Skeletal muscle tissue (tissue), 3 donors: ENCODE measurements at regions not wholly inside any gene's neighbourhood (a gene's known extent, or its start where the extent isn't known, plus 50 kb on each side); places are given as distances from the start of the nearest gene placed in this dataset.
"Not testable (repeated sequence)": the region's sequence is repeated elsewhere in the genome, so short reads cannot be mapped to it uniquely, and the experiment has no call there.

Experiments
- H3K27ac ChIP-seq: one replicate; pipeline ENCODE4 v1.7.0; 2013; ENCODE audit warnings: mild to moderate bottlenecking, low read depth, low read length, inconsistent platforms
- H3K27me3 ChIP-seq, 3 donors: one replicate each; pipeline ENCODE4 v1.7.0; 2013; ENCODE audit warnings: low read length in 3 of 3; ENCODE audit not compliant: control insufficient read depth in 3 of 3, insufficient read depth in 3 of 3
- H3K36me3 ChIP-seq, 3 donors: one replicate each; pipeline ENCODE4 v1.7.0; 2013; ENCODE audit warnings: low read length in 3 of 3; ENCODE audit not compliant: control insufficient read depth in 3 of 3, insufficient read depth in 3 of 3
- H3K4me1 ChIP-seq, 3 donors: one replicate each; pipeline ENCODE4 v1.7.0; 2013; ENCODE audit warnings: low read length in 3 of 3, mild to moderate bottlenecking in 3 of 3; ENCODE audit not compliant: control insufficient read depth in 3 of 3, insufficient read depth in 3 of 3
- H3K4me3 ChIP-seq, 3 donors: one replicate each; pipeline ENCODE4 v1.7.0; 2013; ENCODE audit warnings: low read length in 3 of 3
- H3K9ac ChIP-seq, 3 donors: one replicate each; pipeline ENCODE4 v1.7.0; 2013; ENCODE audit warnings: low read length in 3 of 3, mild to moderate bottlenecking in 3 of 3, moderate library complexity in 2 of 3, low read depth in 1 of 3
- H3K9me3 ChIP-seq, 3 donors: one replicate each; pipeline ENCODE4 v1.7.0; 2013; ENCODE audit warnings: low read length in 3 of 3; ENCODE audit not compliant: control insufficient read depth in 3 of 3
- donor health status: Osteomylitis.

DNA sequence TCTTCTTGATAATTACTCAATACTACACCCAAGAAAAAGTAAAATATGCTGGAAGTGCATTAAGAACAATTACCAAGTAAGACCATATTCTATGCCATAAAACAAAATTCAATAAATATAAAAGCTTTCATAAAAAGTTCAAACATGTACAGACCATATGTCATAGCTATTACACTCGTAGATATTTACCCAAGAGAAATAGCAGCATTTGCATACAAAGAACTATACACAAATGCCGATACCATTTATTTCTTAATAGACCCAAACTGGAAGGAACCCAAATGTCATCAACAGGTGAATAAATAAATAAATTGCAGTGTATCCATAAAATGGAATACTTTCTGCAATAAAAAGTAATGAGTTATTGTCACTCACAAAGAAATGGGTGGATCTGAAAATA, 78.3 kb upstream of the SLC16A7 start:
- Histone ChIP-seq H3K27ac (no peak overlapping the region), H3K9ac (no peak overlapping the region), H3K4me3 (no peak overlapping the region), H3K27me3 (no peaks in the 10 kb centered on the region), H3K36me3 (no peaks in the 10 kb centered on the region), H3K4me1 (no peaks in the 10 kb centered on the region), H3K9me3 (no peaks in the 10 kb centered on the region)

DNA sequence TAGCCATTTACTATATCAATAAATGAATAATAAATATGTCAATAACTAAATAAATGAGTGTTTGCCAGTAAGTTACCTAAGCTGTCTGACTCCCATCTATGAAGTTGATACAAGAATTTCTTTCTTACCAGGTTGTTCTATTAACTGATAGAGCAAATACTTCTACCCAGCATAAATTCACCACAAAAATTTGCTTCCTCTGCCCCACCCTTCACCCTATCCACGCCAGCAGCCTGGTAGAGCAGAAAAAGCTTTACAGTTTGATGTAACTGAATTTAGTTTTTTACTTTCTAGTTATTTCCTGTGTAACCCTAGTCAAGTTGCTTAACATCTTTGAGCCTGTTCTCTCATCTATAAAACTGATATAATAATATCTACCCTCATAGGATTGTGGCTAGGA, 94.9 kb upstream of the SLC16A7 start:
- H3K27me3 ChIP-seq: no peaks in the 10 kb centered on the region
- H3K27ac ChIP-seq: no peak overlapping the region
- no peak overlapping the region for H3K9ac ChIP-seq
- H3K36me3 ChIP-seq: no peaks in the 10 kb centered on the region
- H3K9me3 ChIP-seq: no peaks in the 10 kb centered on the region
- no peaks in the 10 kb centered on the region for H3K4me1 ChIP-seq
- no peak overlapping the region for H3K4me3 ChIP-seq

DNA sequence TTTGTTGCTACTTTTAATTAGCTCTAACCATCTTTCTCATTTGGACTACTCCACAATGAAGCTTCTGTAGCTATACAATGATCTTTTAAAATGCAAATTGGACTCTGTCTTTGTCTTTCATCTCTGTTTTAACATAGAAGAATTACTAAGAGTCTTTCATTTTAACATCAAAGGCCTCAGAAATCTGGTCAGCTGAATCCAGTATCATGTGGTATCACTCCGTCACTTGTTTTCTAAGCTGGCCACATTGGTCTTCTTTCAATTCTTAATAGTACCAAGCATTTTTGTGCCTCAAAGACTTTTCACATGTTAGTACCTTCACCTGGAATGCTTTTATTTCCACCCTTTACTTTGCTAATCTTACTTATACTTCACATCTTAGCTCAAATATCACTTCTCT, 95.5 kb upstream of the SLC16A7 start:
- Histone ChIP-seq H3K27ac (no peak overlapping the region), H3K9ac (no peak overlapping the region), H3K36me3 (no peaks in the 10 kb centered on the region), H3K4me1 (no peaks in the 10 kb centered on the region), H3K4me3 (no peak overlapping the region), H3K27me3 (no peaks in the 10 kb centered on the region), H3K9me3 (no peaks in the 10 kb centered on the region)

DNA sequence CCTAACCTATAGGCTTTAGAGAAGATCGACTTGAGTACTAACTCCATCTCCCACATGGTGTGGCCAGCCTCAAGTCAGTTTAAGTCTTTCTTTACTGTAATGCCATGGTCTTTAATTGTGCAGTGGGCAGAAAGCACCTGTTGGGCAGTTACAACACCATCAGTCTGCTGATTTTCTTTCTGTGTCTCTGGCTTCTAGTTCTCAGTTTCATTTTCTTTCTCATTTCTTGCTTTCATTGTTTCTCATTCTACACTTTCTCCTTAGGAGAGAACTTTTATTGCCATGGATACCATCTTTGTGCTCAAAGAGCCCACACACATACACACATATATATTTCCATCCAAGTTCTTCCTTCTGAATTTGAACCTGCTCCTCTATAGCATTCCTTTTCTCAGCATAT, 96.1 kb upstream of the SLC16A7 start:
- no peaks in the 10 kb centered on the region for H3K27me3 ChIP-seq
- H3K27ac ChIP-seq: no peak overlapping the region

DNA sequence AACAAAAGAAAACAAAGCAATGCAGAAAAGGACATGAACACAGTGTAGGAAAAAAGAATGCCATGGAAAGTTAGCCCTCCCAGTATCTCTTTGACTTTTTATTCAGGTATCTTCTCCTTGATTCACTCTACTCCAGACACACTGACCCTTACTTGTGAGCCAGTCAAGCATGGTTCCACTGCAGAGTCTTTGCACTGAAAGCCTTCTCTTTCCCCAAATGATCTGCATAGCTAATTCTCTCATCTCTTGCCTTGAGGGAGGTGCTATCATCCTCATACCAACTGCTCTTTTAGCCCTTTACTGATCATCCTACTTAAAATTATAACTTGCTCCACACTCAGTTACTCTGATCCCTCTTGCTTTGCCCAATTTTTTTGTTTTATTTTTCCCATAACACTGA, 101.2 kb upstream of the SLC16A7 start:
- no peaks in the 10 kb centered on the region for H3K9me3 ChIP-seq
- no peak overlapping the region for H3K9ac ChIP-seq
- H3K27ac ChIP-seq: no peak overlapping the region
- no peak overlapping the region for H3K4me3 ChIP-seq
- H3K4me1 ChIP-seq: no peaks in the 10 kb centered on the region
- no peaks in the 10 kb centered on the region for H3K27me3 ChIP-seq
- H3K36me3 ChIP-seq: no peaks in the 10 kb centered on the region

More for the DNA sequence above, 96.1 kb upstream of the SLC16A7 start:
- H3K9me3 ChIP-seq: no peaks in the 10 kb centered on the region
- no peaks in the 10 kb centered on the region for H3K4me1 ChIP-seq
- H3K36me3 ChIP-seq: no peaks in the 10 kb centered on the region
- H3K4me3 ChIP-seq: no peak overlapping the region
- no peak overlapping the region for H3K9ac ChIP-seq

DNA sequence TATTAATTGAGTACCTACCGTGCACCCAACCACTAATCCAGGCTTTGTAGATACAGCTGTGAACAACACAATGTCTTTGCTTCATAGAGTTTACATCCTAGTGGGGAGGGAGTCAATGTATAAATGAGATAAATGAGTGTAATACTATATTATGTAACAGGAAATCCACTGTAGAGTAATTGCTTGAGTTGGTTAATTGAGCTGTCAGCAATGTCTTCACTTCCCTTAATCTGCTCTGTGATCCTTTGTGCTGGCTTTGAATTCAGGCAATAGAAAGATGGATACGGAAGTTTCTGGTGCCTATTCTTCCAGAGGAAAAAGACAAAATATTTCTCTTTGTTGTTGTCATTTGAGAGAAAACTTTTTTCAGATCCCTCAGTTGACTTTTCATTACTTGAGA, 104.0 kb upstream of the SLC16A7 start:
- Histone ChIP-seq H3K9ac (no peak overlapping the region), H3K9me3 (no peaks in the 10 kb centered on the region), H3K27ac (no peak overlapping the region), H3K36me3 (no peaks in the 10 kb centered on the region), H3K27me3 (no peaks in the 10 kb centered on the region), H3K4me1 (no peaks in the 10 kb centered on the region), H3K4me3 (no peak overlapping the region)

DNA sequence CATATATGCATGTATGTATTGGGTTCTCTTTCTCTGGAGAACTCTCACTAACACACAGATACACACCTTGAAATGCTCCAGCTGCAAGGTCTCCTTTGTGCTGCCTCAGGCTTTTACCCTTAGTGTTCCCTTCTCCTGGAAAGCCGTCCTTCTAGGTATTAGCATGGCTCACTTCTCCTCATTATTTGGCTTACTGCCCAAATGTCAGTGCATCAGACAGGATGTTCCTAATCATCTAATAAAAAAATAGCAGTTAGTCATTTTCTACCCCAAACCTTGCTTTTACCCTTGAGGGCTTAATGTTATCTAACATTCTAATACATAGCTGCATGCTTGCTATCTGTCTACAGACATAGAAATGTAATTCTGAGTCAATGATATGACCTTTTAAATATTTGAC, 109.0 kb upstream of the SLC16A7 start:
- Histone ChIP-seq H3K4me3 (no peak overlapping the region), H3K4me1 (no peaks in the 10 kb centered on the region), H3K27ac (no peak overlapping the region), H3K36me3 (no peaks in the 10 kb centered on the region), H3K27me3 (no peaks in the 10 kb centered on the region), H3K9me3 (no peaks in the 10 kb centered on the region), H3K9ac (no peak overlapping the region)

DNA sequence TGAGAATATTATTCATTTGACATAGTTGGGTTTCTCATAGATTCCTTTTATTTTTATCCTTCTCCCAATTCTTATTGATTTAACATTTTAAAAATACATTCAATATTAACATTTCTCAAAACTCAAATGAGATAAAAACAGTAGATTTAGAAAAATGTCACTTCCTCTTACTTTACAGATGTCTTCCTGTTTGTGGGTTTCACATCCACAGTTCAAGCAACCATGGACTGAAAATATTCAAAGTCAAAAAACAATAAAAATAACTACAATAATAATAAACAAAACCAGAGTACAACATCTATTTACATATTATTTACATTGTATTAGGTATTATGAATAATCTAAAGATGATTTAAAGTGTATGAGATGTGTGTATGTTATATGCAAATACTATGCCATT, 111.3 kb upstream of the SLC16A7 start:
- H3K4me1 ChIP-seq: no peaks in the 10 kb centered on the region
- H3K9ac ChIP-seq: no peak overlapping the region
- no peaks in the 10 kb centered on the region for H3K36me3 ChIP-seq
- H3K27me3 ChIP-seq: no peaks in the 10 kb centered on the region
- no peaks in the 10 kb centered on the region for H3K9me3 ChIP-seq
- H3K4me3 ChIP-seq: no peak overlapping the region
- no peak overlapping the region for H3K27ac ChIP-seq

DNA sequence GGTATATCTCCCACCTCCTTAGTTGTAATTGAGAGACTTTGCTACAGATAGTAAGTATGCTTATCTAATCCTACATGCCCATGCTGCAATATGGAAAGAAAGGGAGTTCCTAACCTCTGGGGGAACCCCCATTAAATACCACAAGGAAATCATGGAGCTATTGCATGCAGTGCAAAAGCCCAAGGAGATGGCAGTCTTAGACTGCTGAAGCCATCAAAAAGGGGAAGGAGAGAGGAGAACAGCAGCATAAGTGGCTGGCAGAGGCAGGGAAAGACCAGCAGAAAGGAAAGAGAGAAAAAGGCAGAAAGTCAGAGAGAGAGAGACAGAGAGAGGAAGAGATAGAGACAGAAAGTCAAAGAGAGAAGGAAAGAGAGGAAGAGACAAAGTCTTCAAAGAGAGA, 121.6 kb upstream of the SLC16A7 start:
- not testable (repeated sequence) for H3K9me3 ChIP-seq, H3K4me1 ChIP-seq, H3K36me3 ChIP-seq, H3K27me3 ChIP-seq, H3K27ac ChIP-seq, H3K9ac ChIP-seq, H3K4me3 ChIP-seq

DNA sequence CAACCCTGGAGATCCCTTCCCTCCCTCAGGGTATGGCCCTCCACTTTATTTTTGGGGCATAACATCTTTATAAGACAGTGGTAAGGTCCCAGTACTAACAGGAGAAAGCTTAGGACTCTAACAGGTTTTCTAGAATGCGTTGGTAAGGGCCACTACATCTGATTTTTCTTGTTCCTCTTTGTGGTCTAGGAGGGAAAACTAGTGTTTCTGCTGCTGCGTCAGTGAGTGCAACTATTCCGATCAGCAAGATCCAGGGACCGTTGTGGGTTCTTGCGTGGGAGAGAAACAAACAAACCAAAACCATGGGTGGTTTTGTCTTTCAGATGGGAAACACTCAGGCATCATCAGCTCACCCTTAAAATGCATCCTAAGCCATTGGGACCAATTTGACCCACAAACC, 123.6 kb upstream of the SLC16A7 start:
- no peaks in the 10 kb centered on the region for H3K27me3 ChIP-seq
- peaks cover 0 to 2% (median 0%) of the 10 kb centered on the region in 3 donors for H3K9me3 ChIP-seq
- H3K27ac ChIP-seq: no peak overlapping the region
- H3K36me3 ChIP-seq: no peaks in the 10 kb centered on the region
- H3K9ac ChIP-seq: no peak overlapping the region
- H3K4me3 ChIP-seq: no peak overlapping the region
- H3K4me1 ChIP-seq: no peaks in the 10 kb centered on the region
